HG02852 (cell line): ENCODE measurements at regions not wholly inside any gene's neighbourhood (a gene's known extent, or its start where the extent isn't known, plus 50 kb on each side); places are given as distances from the start of the nearest gene placed in this dataset.
"Not testable (repeated sequence)": the region's sequence is repeated elsewhere in the genome, so short reads cannot be mapped to it uniquely, and the experiment has no call there.

ENCODE experiments used
- ATAC-seq: cut with Tn5 transposase; IDR thresholded peaks from one replicate; pipeline ENCODE4 v1.9.1; 2021; ENCODE audit warnings: mild to moderate bottlenecking, moderate library complexity; ENCODE audit not compliant: unreplicated experiment

- ATAC-seq: no peak
Observed at GRCh38 chr2:7420530-7420929, 503.3 kb downstream of the RNF144A start.

GRCh38 chr2:7424481-7424880 is 507.3 kb downstream of the RNF144A start:
- no peak for ATAC-seq

GRCh38 chr2:7427293-7428060 is 510.3 kb downstream of the RNF144A start:
- no peak for ATAC-seq

GRCh38 chr2:7428454-7429204 is 511.4 kb downstream of the RNF144A start:
- no peak for ATAC-seq

- ATAC-seq: no peak
Observed at GRCh38 chr2:7429733-7430132, 512.5 kb downstream of the RNF144A start.

- no peak for ATAC-seq
Observed at GRCh38 chr2:7430421-7430868, 513.2 kb downstream of the RNF144A start.

GRCh38 chr2:7430869-7431641 is 513.8 kb downstream of the RNF144A start:
- peak; percentile 73 for ATAC-seq

GRCh38 chr2:7432436-7432835 is 515.2 kb downstream of the RNF144A start:
- ATAC-seq: no peak

- no peak for ATAC-seq
Observed at GRCh38 chr2:7436096-7436906, 519.1 kb downstream of the RNF144A start.

GRCh38 chr2:7437141-7437540 is 519.9 kb downstream of the RNF144A start:
- no peak for ATAC-seq

GRCh38 chr2:7437716-7438632 is 520.8 kb downstream of the RNF144A start:
- ATAC-seq: no peak

- ATAC-seq: no peak
Observed at GRCh38 chr2:7438855-7439254, 521.6 kb downstream of the RNF144A start.

- no peak for ATAC-seq
Observed at GRCh38 chr2:7440977-7441376, 523.8 kb downstream of the RNF144A start.

GRCh38 chr2:7441841-7442240 is 524.6 kb downstream of the RNF144A start:
- ATAC-seq: not testable (repeated sequence)

GRCh38 chr2:7444626-7445025 is 527.4 kb downstream of the RNF144A start:
- ATAC-seq: no peak

GRCh38 chr2:7448578-7449264 is 531.5 kb downstream of the RNF144A start:
- ATAC-seq: no peak

- ATAC-seq: no peak
Observed at GRCh38 chr2:7449298-7449697, 532.1 kb downstream of the RNF144A start.

GRCh38 chr2:7450188-7450832 is 533.1 kb downstream of the RNF144A start:
- no peak for ATAC-seq

GRCh38 chr2:7450833-7451190 is 533.6 kb downstream of the RNF144A start:
- no peak for ATAC-seq
